GM19467 (cell line): ENCODE measurements at regions not wholly inside any gene's neighbourhood (a gene's known extent, or its start where the extent isn't known, plus 50 kb on each side); places are given as distances from the start of the nearest gene placed in this dataset.
"Not testable (repeated sequence)": the region's sequence is repeated elsewhere in the genome, so short reads cannot be mapped to it uniquely, and the experiment has no call there.

Source experiments
- ATAC-seq: cut with Tn5 transposase; IDR thresholded peaks from one replicate; pipeline ENCODE4 v1.9.1; 2021; ENCODE audit warnings: mild to moderate bottlenecking, moderate library complexity; ENCODE audit not compliant: unreplicated experiment

DNA sequence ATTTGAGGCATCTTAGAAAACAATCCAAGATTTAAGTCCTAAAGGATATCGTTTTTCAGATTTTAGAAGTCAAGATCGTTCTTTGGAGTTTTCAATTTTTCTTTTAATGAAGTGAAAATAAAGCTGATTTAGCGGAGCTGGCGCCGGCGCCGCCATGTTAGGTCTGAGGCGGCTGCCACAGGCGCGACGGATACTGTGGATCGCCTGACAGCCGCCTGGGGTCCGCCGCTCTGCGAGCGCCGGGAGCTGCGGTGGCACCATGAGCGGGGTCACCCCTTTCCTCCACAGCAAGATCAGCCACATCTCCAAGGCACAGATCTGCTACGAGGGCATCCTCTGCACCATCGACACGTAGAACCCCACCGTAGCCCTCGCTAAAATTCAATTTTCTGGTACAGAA is 247.2 kb downstream of the GJA1 start:
- no peak for ATAC-seq

- not testable (repeated sequence) for ATAC-seq
Measured at GRCh38 chr6:121685806-121686205, 250.4 kb downstream of the GJA1 start.

DNA sequence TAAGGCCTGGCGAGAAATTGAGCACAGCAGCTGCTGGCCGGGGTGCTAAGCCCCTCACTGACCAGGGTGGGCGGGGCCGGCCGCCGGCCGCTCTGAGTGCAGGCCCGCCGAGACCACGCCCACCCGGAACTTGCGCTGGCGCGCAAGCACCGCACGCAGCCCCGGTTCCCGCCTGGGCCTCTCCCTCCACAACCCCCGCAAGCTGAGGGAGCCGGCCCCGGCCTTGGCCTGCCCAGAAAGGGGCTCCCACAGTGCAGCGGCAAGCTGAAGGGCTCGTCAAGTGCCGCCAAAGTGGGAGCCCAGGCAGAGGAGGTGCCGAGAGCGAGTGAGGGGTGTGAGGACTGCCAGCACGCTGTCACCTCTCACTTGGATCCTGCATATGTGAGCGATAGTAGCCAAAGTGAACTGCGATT is 251.2 kb downstream of the GJA1 start:
- ATAC-seq = no peak

- no peak for ATAC-seq
Measured at GRCh38 chr6:121688974-121689373, 253.5 kb downstream of the GJA1 start.

DNA sequence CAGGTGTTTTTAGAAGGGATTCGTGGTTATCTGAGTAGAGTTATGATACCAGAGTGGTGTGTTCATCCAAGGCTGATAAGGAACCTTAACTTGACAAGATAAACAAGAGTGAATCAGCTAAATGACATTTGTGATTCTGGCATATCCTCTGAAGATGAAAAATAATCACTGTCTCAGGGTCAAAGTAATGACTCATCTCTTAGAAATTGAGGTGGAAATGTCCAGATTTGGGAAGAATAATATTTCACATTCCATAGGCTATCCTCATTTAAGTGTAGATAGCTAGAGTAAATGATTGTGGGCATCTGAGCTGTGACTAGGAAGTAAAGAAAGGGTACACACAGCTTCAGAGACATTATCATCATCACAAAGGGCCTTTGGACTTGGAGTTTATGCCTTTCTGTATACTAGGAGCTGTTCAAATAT is 255.7 kb downstream of the GJA1 start:
- ATAC-seq = no peak

DNA sequence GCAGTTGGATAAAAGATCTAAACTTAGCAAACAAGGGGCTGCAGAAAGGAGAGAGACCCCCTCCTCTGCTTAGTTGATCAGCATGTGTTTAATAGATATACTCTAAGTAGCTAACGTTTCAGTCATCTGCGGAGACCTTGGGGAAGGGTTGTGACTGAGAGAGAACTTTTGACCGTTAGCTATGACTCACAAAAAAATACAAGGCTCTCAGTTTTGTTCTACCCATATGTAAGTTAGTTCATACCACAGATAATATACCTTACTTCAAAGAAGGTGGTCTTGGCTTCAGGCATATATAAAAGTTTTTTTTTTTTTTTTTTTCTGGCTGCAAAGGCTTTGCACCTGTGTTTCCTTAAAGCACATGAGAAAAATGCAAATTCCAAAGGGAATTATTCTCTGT is 258.9 kb downstream of the GJA1 start:
- no peak for ATAC-seq

GRCh38 chr6:121694801-121695251 is 259.4 kb downstream of the GJA1 start:
- no peak for ATAC-seq

DNA sequence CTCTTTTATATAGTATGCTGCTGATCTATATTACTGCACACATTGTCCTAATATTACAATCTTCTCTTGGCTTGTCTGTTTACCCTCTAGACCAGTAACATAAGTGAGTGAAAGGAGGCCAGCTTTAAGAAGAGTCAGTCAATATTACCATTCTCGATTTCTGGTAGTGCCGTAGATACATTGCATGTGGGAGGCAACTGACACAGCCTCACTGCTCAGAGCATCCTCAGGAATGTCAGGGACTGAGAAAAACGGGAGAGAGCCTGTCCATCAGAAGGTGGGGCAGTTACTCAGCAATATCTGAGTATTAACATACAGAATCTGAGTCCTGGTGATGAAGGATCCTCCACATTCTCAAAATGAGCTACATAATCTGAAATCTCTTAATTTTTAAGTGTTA is 259.9 kb downstream of the GJA1 start:
- no peak for ATAC-seq

DNA sequence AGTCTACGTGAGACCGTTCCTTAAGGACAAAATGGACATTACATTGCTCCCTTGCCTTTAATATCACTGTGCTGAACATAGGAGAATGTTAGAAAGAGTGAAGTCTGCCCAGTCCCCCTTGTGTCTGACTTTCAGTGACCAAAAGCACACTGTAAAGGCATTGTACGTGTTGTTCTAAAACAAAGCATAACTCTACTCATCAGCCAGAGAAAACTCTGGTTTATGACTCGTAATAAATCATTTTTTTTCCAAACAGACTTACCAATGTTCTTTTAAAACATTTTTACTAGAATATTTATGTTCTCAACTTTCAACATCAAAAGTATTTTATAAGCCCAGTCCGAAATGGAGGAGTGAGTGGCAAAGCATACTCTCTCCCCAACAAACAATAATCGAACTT is 262.5 kb downstream of the GJA1 start:
- no peak for ATAC-seq

- ATAC-seq = no peak
Measured at GRCh38 chr6:121698617-121699016, 263.2 kb downstream of the GJA1 start.

GRCh38 chr6:121703129-121703528 is 267.7 kb downstream of the GJA1 start:
- ATAC-seq = not testable (repeated sequence)

- no peak for ATAC-seq
Measured at GRCh38 chr6:121711472-121711871, 276.0 kb downstream of the GJA1 start.

GRCh38 chr6:121717686-121718085 is 282.2 kb downstream of the GJA1 start:
- ATAC-seq = no peak

DNA sequence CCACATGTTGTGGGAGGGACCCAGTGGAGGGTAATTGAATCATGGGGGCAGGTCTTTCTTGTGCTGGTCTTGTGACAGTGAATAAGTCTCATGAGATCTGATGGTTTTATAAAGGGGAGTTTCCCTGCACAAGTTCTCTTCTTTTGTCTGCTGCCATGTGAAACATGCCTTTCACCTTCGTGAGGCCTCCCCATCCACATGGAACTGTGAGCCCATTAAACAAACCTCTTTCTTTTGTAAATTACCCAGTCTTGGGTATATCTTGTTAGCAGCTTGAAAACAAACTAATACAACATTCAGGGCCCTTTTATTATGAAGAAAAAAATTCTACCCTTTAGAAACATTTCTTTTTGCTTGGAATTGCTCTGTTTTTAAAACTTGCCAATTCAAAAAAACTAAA is 285.4 kb downstream of the GJA1 start:
- not testable (repeated sequence) for ATAC-seq

DNA sequence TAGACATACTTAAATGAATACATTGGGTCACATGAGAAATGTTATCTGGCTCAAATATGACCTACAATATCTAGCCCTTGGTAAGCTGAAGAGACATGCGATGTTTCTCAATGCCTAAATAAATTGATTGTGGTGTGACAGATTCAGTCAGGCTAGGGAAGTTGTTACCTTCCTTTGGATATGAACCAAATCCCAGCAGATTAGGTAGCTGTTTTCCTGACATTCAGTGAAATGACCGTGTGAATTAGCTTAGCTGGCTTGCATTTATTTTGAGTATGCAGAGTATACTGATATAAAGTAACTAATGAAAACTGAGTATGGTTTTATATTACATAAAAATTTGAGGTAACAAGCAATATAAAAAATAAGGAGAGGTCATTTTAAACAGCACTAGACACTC is 288.2 kb downstream of the GJA1 start:
- no peak for ATAC-seq

- no peak for ATAC-seq
Measured at GRCh38 chr6:121724576-121724975, 289.1 kb downstream of the GJA1 start.

- ATAC-seq = no peak
Measured at GRCh38 chr6:121726596-121726995, 291.1 kb downstream of the GJA1 start.

- no peak for ATAC-seq
Measured at GRCh38 chr6:121730616-121731015, 295.2 kb downstream of the GJA1 start.

DNA sequence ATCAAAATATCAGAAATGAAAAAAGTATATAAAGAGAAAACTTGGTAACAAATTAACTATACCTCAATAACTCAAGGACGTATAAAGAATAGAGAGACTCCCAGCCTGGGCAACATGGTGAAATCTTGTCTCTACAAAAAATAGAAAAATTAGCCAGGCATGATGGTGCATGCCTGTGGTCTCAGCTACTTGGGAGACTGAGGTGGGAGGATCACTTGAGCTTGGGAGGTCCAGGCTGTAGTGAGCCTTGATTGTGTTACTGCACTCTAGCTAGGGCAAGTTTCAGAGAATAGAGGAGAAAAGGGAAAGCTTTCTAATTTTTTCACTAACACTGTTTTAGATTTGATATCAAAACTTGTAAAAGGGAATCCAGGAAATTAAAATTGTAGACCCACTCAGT is 295.9 kb downstream of the GJA1 start:
- ATAC-seq = no peak

DNA sequence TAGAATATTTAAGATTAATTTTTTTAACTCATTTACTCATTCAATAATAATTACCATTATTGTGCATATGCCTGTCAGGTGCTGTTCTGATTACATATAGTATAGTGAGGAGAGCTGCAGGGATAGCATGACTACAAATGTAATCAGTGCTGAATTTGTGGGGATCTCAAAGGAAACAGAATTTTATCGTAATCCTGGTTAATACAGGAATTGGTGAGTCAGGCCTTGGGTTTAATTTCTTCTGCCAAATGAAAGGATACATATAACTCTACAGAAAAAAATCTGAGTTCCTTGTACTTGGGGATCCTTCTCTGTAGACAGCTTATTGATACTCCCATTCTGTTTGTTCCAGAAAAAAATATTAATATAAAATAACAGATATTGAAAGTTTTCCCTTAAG is 297.2 kb downstream of the GJA1 start:
- no peak for ATAC-seq

- no peak for ATAC-seq
Measured at GRCh38 chr6:121733234-121733633, 297.8 kb downstream of the GJA1 start.

- not testable (repeated sequence) for ATAC-seq
Measured at GRCh38 chr6:121740188-121740587, 304.7 kb downstream of the GJA1 start.

DNA sequence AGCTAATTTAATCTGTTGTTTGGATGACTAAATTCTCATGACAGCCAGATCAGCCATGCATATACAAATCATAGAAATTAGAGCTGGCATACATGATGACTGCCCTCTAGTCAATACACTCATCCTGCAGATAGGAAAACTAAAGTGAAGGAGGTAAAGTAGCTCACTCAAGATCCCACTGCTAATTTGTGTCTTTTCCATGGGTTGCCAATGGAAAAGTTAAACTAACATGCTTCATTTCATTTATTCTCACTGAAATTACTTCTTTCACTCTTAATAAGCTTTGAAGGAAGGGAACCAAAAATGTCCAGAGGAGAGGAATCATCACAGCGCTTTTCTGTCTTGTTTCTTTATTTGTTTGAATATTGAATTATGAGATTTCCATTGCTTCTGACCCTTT is 308.2 kb downstream of the GJA1 start:
- no peak for ATAC-seq

DNA sequence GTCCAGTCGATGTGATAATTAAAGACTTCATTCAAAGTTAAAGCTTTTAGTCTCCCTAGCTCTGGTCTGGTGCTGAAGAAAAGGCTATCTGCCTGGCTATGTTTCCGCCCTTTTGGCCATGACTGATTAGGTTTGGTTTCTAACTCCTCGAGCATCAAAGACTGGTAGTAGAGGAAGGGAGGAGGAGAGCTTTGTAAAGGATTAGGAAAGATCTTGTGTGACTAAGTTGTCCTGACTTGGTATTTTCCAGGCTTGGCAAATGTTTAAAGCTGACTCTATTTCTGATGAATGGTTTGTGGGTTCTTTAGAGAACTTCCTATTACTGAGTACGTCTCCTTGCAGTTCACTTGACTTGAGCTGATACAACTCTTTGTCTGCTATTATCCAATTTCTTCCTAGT is 312.9 kb downstream of the GJA1 start:
- ATAC-seq = no peak
